ENCODE measurements at regions not wholly inside any gene's neighbourhood (a gene's known extent, or its start where the extent isn't known, plus 50 kb on each side); places are given as distances from the start of the nearest gene placed in this dataset.
"Not testable (repeated sequence)": the region's sequence is repeated elsewhere in the genome, so short reads cannot be mapped to it uniquely, and the experiment has no call there.

DNA sequence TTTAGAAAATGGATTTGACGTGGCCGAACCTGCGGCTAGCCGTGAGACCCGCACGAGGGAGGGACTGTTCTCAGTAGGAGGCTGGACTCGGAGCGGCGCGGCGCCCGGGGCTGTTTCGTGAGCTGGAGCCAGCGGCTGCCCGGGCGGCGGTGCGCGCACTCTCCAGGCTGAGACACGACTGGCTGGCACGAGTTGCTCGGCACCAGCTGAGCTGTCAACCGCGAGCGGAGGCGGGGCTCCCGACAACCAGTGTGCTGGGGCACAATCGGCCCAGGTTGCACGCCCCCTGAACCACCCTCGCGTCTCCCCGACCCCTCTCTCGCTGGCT lies 58.5 kb upstream of the NBPF26 start:
- H3K27me3 Mint-ChIP-seq, H3K36me3 Mint-ChIP-seq, H3K9me3 Mint-ChIP-seq, H3K4me1 Mint-ChIP-seq, H3K27ac Mint-ChIP-seq: not testable (repeated sequence)
- H3K4me3 Mint-ChIP-seq, result peak overlapping the region; percentile 87

DNA sequence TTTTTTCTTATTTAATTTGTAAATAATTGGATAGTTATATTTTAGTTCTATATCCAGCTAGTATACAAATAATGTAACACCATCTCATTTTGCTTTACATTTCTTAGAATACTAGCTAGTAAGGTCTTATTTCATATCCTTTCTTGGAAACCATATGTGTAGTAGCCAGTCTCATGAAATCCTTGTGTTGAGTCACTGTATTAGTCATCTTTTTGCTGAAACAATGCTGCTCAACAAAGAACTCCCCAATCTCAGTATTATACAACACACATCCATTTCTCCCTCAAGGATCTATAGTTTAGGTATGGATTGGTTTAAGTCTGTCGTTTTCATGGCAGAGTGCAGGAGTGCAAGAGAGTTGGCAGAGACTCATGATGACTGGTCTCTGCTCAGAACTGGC lies 55.6 kb upstream of the NBPF26 start:
- H3K9me3 Mint-ChIP-seq, H3K4me1 Mint-ChIP-seq, H3K36me3 Mint-ChIP-seq, H3K27ac Mint-ChIP-seq, H3K27me3 Mint-ChIP-seq, H3K4me3 Mint-ChIP-seq: not testable (repeated sequence)
